NCI-H1694 (cell line): ENCODE measurements at regions not wholly inside any gene's neighbourhood (a gene's known extent, or its start where the extent isn't known, plus 50 kb on each side); places are given as distances from the start of the nearest gene placed in this dataset.
"Not testable (repeated sequence)": the region's sequence is repeated elsewhere in the genome, so short reads cannot be mapped to it uniquely, and the experiment has no call there.

Experiments
- DNase-seq: peaks from one replicate; lab custom pipeline; 2025; lab: John Stamatoyannopoulos, UW

GRCh38 chr11:22444076-22444475, 105.9 kb downstream of the SLC17A6 start:
- no peak for DNase-seq

GRCh38 chr11:22441831-22442230, 103.7 kb downstream of the SLC17A6 start:
- DNase-seq = no peak

- not testable (repeated sequence) for DNase-seq
Measured at GRCh38 chr11:22435582-22435981, 97.4 kb downstream of the SLC17A6 start.

- DNase-seq = no peak
Measured at GRCh38 chr11:22433517-22433916, 95.3 kb downstream of the SLC17A6 start.

- no peak for DNase-seq
Measured at GRCh38 chr11:22433094-22433455, 94.9 kb downstream of the SLC17A6 start.

- no peak for DNase-seq
Measured at GRCh38 chr11:22432291-22433093, 94.3 kb downstream of the SLC17A6 start.

GRCh38 chr11:22431106-22431505, 92.9 kb downstream of the SLC17A6 start:
- no peak for DNase-seq

- DNase-seq = no peak
Measured at GRCh38 chr11:22430639-22431038, 92.5 kb downstream of the SLC17A6 start.

- DNase-seq = no peak
Measured at GRCh38 chr11:22430141-22430541, 92.0 kb downstream of the SLC17A6 start.
